HCT116 (cell line): ENCODE measurements at regions not wholly inside any gene's neighbourhood (a gene's known extent, or its start where the extent isn't known, plus 50 kb on each side); places are given as distances from the start of the nearest gene placed in this dataset.

Experiments used
- ATAC-seq: fragments of 200-7000 bp; cut with Tn5 transposase; 2 replicates; pipeline ENCODE4 v1.9.1; 2020; ENCODE audit warnings: mild to moderate bottlenecking, moderate library complexity
- BruUV-seq: library from RNA; stranded (reverse); fragments of 400-500 nt; replicated peaks from 2 replicates; lab custom pipeline; 2021; lab: Mats Ljungman, UMichigan
- CTCF ChIA-PET: fragments of 300-600 bp; sonication (Branson Sonifier 250); formaldehyde crosslinking; loops from one replicate; lab custom pipeline; 2021; ENCODE audit warnings: antibody characterized with exemption; lab: Charles Lee
- POLR2A ChIA-PET: fragments of 300-600, 350-600 bp; sonication (Branson Sonifier 250); formaldehyde crosslinking; loops from one replicate; lab custom pipeline; 2021; ENCODE audit warnings: antibody characterized with exemption; lab: Charles Lee
- RAD21 ChIA-PET, 2 experiments: fragments of 300-600 bp; sonication (Branson Sonifier 250); formaldehyde crosslinking; loops; one replicate each; lab custom pipeline; 2023; ENCODE audit warnings: low total read pairs in 2 of 2; ENCODE audit not compliant: uncharacterized antibody in 2 of 2, unreplicated experiment in 2 of 2, low non-redundant PET in 1 of 2; lab: Charles Lee
- DNase-seq: peaks from one replicate; pipeline ENCODE4 v3.0.0-alpha.2; 2010; ENCODE audit warnings: low read depth, low spot score
- H2AFZ ChIP-seq: fragments of 200-600 bp; shearing (Covaris generic), sonication (generic); 2 replicates; pipeline ENCODE4 v1.6.1; 2017; ENCODE audit warnings: low read depth, mixed run types, mixed read lengths, antibody characterized with exemption, low read length; ENCODE audit not compliant: poor library complexity, severe bottlenecking
- H3K27ac ChIP-seq: 2 replicates; pipeline ENCODE4 v1.5.1; 2012; ENCODE audit warnings: low read depth, low read length
- H3K27me3 ChIP-seq: fragments of 200-600 bp; sonication (generic); 2 replicates; pipeline ENCODE4 v1.6.1; 2016; ENCODE audit warnings: mixed run types, low read length, mixed read lengths; ENCODE audit not compliant: insufficient read depth
- H3K36me3 ChIP-seq, 2 experiments: fragments of 200-500 bp in 1 of 2; fragments of 200-600 bp in 1 of 2; sonication (Bioruptor generic) in 1 of 2; sonication (generic) in 1 of 2; 2 replicates each; pipeline versions ENCODE4 v1.5.1 to v1.6.1; 2014 to 2016; ENCODE audit warnings: low read length in 2 of 2, inconsistent platforms in 1 of 2, mixed read lengths in 1 of 2, mixed run types in 1 of 2; ENCODE audit not compliant: insufficient read depth in 2 of 2, control insufficient read depth in 1 of 2
- H3K4me1 ChIP-seq, 2 experiments: fragments of 200-600 bp in 1 of 2; sonication (generic) in 1 of 2; 2 replicates each; pipeline versions ENCODE4 v1.5.1 to v1.6.1; 2012 to 2017; ENCODE audit warnings: low read length in 2 of 2, inconsistent platforms in 1 of 2, mild to moderate bottlenecking in 1 of 2, mixed read lengths in 1 of 2, mixed run types in 1 of 2, moderate library complexity in 1 of 2; ENCODE audit not compliant: insufficient read depth in 2 of 2, control insufficient read depth in 1 of 2
- H3K4me2 ChIP-seq: fragments of 200-600 bp; sonication (generic); 2 replicates; pipeline ENCODE4 v1.6.1; 2017; ENCODE audit warnings: mixed run types, low read length, mixed read lengths
- H3K4me3 ChIP-seq, 2 experiments: fragments of 200-600 bp in 1 of 2; sonication (generic) in 1 of 2; replicated peaks in 1 of 2; 2 replicates each; pipeline ENCODE4 v1.5.1; 2011 to 2016; ENCODE audit warnings: low read length in 2 of 2, control low read depth in 1 of 2, low read depth in 1 of 2, mild to moderate bottlenecking in 1 of 2, mixed read lengths in 1 of 2, mixed run types in 1 of 2
- H3K79me2 ChIP-seq: fragments of 200-600 bp; sonication (generic); 2 replicates; pipeline ENCODE4 v1.6.1; 2017; ENCODE audit warnings: mild to moderate bottlenecking, mixed run types, low read length, moderate library complexity, mixed read lengths; ENCODE audit not compliant: insufficient read depth
- H3K9ac ChIP-seq: fragments of 200-600 bp; sonication (generic); 2 replicates; pipeline ENCODE4 v1.6.1; 2016; ENCODE audit warnings: low read length, mixed read lengths
- H3K9me2 ChIP-seq: fragments of 200-600 bp; sonication (generic), shearing (Covaris generic); 2 replicates; pipeline ENCODE4 v1.6.1; 2017; ENCODE audit warnings: mixed run types, mild to moderate bottlenecking, moderate library complexity; ENCODE audit not compliant: insufficient read depth
- H3K9me3 ChIP-seq, 2 experiments: fragments of 200-500 bp in 1 of 2; fragments of 200-600 bp in 1 of 2; sonication (Bioruptor generic) in 1 of 2; sonication (generic) in 1 of 2; 2 replicates each; pipeline ENCODE4 v1.6.1; 2014 to 2017; ENCODE audit warnings: low read length in 2 of 2, mixed read lengths in 2 of 2, inconsistent platforms in 1 of 2, low read depth in 1 of 2, mild to moderate bottlenecking in 1 of 2, mixed run types in 1 of 2, moderate library complexity in 1 of 2; ENCODE audit not compliant: control insufficient read depth in 1 of 2, insufficient read depth in 1 of 2
- H4K20me1 ChIP-seq: fragments of 200-600 bp; sonication (generic), shearing (Covaris generic); 2 replicates; pipeline ENCODE4 v1.6.1; 2017; ENCODE audit warnings: mixed run types, mild to moderate bottlenecking, moderate library complexity; ENCODE audit not compliant: insufficient read depth
- ATF3 ChIP-seq: IDR thresholded peaks from 2 replicates; pipeline ENCODE4 v1.6.1; 2012
- CBX3 ChIP-seq: IDR thresholded peaks from 2 replicates; pipeline ENCODE4 v1.6.1; 2012; ENCODE audit warnings: low read depth
- EGR1 ChIP-seq: IDR thresholded peaks from 2 replicates; pipeline ENCODE4 v1.6.1; 2012; ENCODE audit warnings: low read depth
- ELF1 ChIP-seq: IDR thresholded peaks from 2 replicates; pipeline ENCODE4 v1.6.1; 2012; ENCODE audit warnings: low read depth, borderline replicate concordance
- EZH2 ChIP-seq: fragments of 200-600 bp; sonication (generic); IDR thresholded peaks from 2 replicates; pipeline ENCODE4 v1.6.1; 2017; ENCODE audit warnings: antibody characterized with exemption, mixed run types
- FOSL1 ChIP-seq: IDR thresholded peaks from 2 replicates; pipeline ENCODE4 v1.6.1; 2012; ENCODE audit warnings: low read depth
- JUND ChIP-seq: IDR thresholded peaks from 2 replicates; pipeline ENCODE4 v1.6.1; 2012
- POLR2AphosphoS5 ChIP-seq: IDR thresholded peaks from 2 replicates; pipeline ENCODE4 v1.6.1; 2011; ENCODE audit warnings: mild to moderate bottlenecking, low read depth, low read length, moderate library complexity
- RAD21 ChIP-seq: IDR thresholded peaks from 2 replicates; pipeline ENCODE4 v1.6.1; 2012; ENCODE audit warnings: low read depth, mild to moderate bottlenecking
- SIN3A ChIP-seq: IDR thresholded peaks from 2 replicates; pipeline ENCODE4 v1.6.1; 2012; ENCODE audit warnings: low read depth
- SP1 ChIP-seq: IDR thresholded peaks from 2 replicates; pipeline ENCODE4 v1.6.1; 2012; ENCODE audit warnings: low read depth
- TCF7L2 ChIP-seq: IDR thresholded peaks from 2 replicates; pipeline ENCODE4 v1.7.0; 2011; ENCODE audit warnings: borderline replicate concordance, inconsistent platforms; ENCODE audit not compliant: insufficient read depth, insufficient read length; ENCODE audit errors: extremely low read depth
- ZFX ChIP-seq: fragments of 450-650 bp; IDR thresholded peaks from 2 replicates; pipeline ENCODE4 v1.6.1; 2017
- ZNF274 ChIP-seq: fragments of 200-500 bp; sonication (Bioruptor generic); IDR thresholded peaks from 2 replicates; pipeline ENCODE4 v1.6.1; 2014; ENCODE audit warnings: mild to moderate bottlenecking, low read depth, low read length, inconsistent platforms
- intact Hi-C: fragments of 100-400 bp; cut with micrococcal nuclease; formaldehyde crosslinking; loops from 2 replicates; pipeline ENCODE4 v1.10.0; 2022
- TF ChIP-seq, protein P1 (sequence below): IDR thresholded peaks from 2 replicates; pipeline ENCODE4 v1.6.1; 2012; ENCODE audit warnings: low read depth
- TF ChIP-seq, protein P2 (sequence below): IDR thresholded peaks from 2 replicates; pipeline ENCODE4 v1.6.1; 2012

DNA sequence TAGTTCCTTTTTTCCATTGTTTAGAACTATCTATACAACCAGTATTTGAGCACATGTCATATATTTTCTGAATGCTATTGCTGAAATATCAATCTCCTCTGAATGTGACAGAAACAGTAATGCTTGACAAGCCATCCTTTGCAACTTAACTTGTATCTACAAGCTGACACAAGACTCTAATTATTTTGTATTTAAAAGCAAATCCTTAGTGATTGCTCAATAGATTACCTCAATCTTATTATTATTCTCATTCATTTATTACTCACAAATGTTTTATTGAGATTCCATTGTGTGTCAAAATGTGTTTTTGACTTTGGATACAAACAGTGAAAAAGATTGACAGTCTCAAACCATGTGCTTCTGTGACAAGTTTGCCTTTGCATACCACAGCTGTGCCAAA, 787.8 kb upstream of the PRR20A start:
- Histone ChIP-seq H3K9me2 (no peaks in the 10 kb centered on the region), H2AFZ (no peak overlapping the region), H3K9me3 (peaks cover 16 to 30% of the 10 kb centered on the region in 2 experiments; a peak in 3 of 4 replicates), H3K27ac (no peak overlapping the region), H3K4me2 (no peak overlapping the region), H3K4me1 (no peaks in the 10 kb centered on the region), H3K79me2 (no peaks in the 10 kb centered on the region), H3K9ac (no peak overlapping the region), H3K36me3 (no peaks in the 10 kb centered on the region), H4K20me1 (no peaks in the 10 kb centered on the region), H3K4me3 (no peak overlapping the region), H3K27me3 (no peaks in the 10 kb centered on the region)
- ATAC-seq (no peak), DNase-seq (no peak)
- ChIA-PET CTCF (no interaction called here), RAD21 (no interaction called here), POLR2A (no interaction called here)
- TF ChIP-seq, protein P1, sequence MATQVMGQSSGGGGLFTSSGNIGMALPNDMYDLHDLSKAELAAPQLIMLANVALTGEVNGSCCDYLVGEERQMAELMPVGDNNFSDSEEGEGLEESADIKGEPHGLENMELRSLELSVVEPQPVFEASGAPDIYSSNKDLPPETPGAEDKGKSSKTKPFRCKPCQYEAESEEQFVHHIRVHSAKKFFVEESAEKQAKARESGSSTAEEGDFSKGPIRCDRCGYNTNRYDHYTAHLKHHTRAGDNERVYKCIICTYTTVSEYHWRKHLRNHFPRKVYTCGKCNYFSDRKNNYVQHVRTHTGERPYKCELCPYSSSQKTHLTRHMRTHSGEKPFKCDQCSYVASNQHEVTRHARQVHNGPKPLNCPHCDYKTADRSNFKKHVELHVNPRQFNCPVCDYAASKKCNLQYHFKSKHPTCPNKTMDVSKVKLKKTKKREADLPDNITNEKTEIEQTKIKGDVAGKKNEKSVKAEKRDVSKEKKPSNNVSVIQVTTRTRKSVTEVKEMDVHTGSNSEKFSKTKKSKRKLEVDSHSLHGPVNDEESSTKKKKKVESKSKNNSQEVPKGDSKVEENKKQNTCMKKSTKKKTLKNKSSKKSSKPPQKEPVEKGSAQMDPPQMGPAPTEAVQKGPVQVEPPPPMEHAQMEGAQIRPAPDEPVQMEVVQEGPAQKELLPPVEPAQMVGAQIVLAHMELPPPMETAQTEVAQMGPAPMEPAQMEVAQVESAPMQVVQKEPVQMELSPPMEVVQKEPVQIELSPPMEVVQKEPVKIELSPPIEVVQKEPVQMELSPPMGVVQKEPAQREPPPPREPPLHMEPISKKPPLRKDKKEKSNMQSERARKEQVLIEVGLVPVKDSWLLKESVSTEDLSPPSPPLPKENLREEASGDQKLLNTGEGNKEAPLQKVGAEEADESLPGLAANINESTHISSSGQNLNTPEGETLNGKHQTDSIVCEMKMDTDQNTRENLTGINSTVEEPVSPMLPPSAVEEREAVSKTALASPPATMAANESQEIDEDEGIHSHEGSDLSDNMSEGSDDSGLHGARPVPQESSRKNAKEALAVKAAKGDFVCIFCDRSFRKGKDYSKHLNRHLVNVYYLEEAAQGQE: no peak
- TF ChIP-seq TCF7L2: no peak
- TF ChIP-seq RAD21: no peak
- no peak for TF ChIP-seq CBX3
- no peak for TF ChIP-seq ZNF274
- TF ChIP-seq ZFX: no peak
- TF ChIP-seq ATF3: no peak
- TF ChIP-seq JUND: no peak
- no peak for TF ChIP-seq SIN3A
- TF ChIP-seq, protein P2, sequence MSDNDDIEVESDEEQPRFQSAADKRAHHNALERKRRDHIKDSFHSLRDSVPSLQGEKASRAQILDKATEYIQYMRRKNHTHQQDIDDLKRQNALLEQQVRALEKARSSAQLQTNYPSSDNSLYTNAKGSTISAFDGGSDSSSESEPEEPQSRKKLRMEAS: no peak
- TF ChIP-seq FOSL1: no peak
- no peak for TF ChIP-seq EZH2
- no peak for TF ChIP-seq SP1
- no peak for TF ChIP-seq ELF1
- TF ChIP-seq POLR2AphosphoS5: no peak
- TF ChIP-seq EGR1: no peak
- no TSS peak for BruUV-seq
- intact Hi-C loops: no loop called here
